ENCODE measurements at regions not wholly inside any gene's neighbourhood (a gene's known extent, or its start where the extent isn't known, plus 50 kb on each side); places are given as distances from the start of the nearest gene placed in this dataset.
"Not testable (repeated sequence)": the region's sequence is repeated elsewhere in the genome, so short reads cannot be mapped to it uniquely, and the experiment has no call there.

DNA sequence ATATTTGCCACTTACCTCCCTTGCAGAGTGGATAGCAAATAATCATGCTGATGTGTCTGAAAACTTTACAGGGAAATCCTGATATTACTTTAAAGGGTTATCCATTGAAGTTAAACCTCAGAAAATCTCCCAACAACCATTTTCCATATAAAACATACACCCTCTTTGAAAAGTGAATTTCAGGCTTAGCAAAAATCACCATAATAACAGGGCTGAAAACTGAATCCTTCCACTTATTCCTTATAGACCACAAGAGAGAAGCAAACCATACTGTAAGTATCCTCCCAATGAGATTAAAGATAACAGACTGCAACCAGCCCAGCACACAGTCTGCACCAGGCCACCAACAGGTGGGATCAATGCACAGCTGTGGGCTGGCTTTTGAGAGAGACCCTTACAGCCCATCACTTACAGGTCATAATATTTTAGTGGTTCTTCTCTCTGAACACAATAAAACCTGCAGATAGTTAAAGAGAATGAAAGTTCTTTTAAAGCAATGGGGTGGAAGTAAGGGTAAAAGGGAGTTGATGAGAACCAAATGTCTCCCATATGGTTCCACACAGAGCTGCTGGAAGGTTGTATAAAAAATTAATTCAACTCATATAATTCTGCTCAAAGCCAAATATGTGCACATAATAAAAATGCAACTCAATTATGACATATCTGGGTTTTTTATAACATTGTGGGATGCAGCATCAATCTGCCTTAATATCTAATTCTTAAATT, 376.2 kb upstream of the GRAMD2B start:
- DNase-seq = no peak

GRCh38 chr5:126052120-126052519, 371.1 kb upstream of the GRAMD2B start:
- DNase-seq = no peak

- DNase-seq = no peak
These were observed 370.4 kb upstream of the GRAMD2B start for GRCh38 chr5:126052791-126053190.

GRCh38 chr5:126053630-126054029, 369.6 kb upstream of the GRAMD2B start:
- DNase-seq = no peak

DNA sequence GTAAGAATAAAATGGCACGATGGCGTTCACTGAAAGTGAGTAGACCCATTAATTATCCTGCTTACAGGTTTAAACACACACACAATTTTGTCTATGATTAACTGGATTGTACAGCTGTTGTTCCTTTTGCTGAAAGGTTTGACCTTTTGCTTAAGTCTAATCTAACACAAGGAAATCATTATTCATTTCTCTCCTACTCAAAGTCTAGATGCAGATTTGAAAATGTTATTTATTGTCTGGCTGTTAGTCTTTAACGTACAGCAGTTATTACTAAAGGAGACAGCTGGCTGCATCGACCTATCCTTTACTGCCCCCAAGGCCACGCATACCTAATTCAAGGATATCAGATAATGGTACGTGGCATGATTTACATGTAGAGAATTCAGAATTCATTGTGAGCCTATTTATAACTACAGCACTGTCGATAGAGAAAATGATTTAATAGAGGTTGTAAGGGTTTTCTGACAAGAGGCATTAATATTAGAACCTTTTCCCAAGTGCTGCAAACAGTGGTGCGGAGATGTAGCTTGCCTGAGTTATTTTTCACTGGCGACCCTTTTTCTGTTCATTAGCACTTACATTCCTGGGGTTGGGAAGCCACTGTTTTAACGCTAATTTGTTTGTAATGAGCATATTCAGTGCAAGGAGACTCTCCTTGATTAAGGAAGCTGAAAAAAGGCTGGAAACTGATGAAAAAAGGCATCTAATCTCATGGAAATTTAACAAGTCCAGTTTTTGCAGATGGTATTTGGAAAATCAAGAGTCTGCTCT, 368.4 kb upstream of the GRAMD2B start:
- DNase-seq = no peak

GRCh38 chr5:126055348-126055729, 367.9 kb upstream of the GRAMD2B start:
- DNase-seq = no peak

GRCh38 chr5:126056352-126056751, 366.9 kb upstream of the GRAMD2B start:
- no peak for DNase-seq

GRCh38 chr5:126056851-126057622, 366.2 kb upstream of the GRAMD2B start:
- no peak for DNase-seq

DNA sequence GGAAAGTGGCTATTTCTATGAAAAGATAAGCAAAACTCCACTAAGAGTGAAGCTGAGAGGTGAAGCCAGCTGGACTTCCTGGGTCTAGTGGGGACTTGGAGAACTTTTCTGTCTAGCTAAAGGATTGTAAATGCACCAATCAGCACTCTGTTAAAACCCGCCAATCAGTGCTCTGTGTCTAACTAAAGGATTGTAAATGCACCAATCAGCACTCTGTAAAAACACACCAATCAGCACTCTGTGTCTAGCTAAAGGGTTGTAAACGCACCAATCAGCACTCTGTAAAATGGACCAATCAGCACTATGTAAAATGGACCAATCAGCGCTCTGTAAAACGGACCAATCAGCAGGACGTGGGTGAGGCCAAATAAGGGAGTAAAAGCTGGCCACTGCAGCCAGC, 364.8 kb upstream of the GRAMD2B start:
- not testable (repeated sequence) for DNase-seq

GRCh38 chr5:126062398-126063221, 360.6 kb upstream of the GRAMD2B start:
- DNase-seq = no peak

DNA sequence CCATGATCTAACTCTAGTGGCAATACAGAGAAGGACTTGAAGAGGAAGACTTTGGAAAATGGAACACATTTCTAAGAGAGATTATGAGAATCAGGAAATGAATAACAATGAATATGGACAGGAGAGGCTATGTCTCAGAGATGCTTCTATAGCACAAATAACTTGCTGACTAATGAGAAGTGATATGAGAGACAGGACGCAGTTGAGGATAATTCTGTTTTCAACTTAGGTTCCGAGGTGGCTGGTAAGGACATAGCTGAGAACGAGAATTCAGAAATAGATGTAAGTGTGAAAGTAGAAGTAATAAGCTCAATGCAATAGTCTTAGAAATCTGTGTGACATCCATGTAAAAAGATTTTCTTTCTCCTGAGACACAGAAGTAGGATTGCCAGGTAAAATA, 358.1 kb upstream of the GRAMD2B start:
- no peak for DNase-seq

DNA sequence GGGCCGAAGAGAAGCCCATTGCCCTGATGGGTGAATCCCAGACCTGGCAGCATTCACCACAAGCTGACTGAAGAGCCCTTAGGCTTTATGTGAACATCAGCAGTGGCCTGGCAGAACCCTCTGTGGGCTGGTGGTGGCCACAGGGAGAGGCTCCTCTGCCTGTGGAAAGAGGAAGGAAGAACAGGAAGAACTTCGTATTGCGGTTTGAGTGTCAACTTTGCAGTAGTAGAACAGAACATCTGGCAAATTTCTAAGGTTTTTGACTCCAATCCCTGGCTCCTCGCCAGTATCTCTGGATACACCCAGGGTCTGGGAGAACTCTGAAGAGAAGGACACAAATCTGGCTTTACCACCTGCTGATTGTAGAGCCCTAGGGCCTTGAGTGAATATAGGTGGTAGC, 356.4 kb upstream of the GRAMD2B start:
- DNase-seq = no peak

DNA sequence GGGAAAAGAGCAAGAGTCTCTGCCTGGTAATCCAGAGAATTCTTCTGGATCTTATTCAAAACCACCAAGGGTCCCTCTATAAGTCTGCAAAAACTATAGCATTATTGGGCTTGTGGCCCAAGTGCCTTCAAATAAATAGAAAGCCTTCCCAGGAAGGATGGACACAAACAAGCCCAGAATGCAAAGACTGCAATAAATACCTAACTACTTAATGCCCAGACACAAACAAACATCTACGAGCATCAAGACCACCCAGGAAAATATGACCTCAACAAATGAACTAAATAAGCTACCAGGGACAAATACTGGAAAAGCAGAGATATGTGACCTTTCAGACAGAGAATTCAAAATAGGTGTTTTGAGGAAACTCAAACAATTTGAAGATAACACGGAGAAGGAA, 355.8 kb upstream of the GRAMD2B start:
- no peak for DNase-seq

- no peak for DNase-seq
These were observed 353.9 kb upstream of the GRAMD2B start for GRCh38 chr5:126069329-126069728.

DNA sequence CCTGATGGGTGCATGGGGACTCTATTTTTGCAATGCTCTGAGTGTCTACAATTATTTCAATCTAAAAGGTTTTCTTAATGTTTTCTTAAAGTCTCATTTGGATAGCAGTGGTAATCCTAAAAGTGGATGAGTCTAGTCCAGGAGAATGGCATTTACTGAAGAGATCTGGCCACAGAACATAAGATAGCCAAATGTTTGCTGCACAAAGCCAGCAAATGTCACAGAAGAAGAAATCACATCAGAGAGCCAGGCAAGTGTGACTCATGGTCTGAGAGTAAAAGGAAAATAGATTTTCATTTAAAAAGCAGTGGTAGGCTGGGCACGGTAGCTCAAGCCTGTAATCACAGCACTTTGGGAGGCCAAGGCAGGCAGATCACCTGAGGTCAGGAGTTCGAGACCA, 352.7 kb upstream of the GRAMD2B start:
- DNase-seq = no peak

DNA sequence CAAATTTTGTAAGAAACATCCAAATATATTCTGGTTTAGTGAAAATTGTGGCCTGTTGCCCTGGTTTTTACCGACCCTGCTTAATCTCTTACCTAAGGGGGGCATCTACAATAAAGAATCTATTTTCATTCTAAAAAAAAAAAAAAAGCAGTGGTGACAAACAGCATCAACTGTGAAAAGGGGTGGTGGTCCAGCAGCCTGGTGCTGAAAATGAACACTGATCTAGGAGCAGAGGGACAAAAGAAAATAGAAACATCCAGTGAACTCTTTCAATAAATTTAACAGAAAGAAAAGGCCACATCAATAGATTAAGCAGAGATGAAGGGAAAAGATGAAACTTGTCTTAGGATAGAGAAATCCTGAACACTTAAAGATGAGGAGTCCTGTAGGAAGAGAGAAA, 348.7 kb upstream of the GRAMD2B start:
- no peak for DNase-seq

GRCh38 chr5:126079266-126079665, 343.9 kb upstream of the GRAMD2B start:
- no peak for DNase-seq

DNA sequence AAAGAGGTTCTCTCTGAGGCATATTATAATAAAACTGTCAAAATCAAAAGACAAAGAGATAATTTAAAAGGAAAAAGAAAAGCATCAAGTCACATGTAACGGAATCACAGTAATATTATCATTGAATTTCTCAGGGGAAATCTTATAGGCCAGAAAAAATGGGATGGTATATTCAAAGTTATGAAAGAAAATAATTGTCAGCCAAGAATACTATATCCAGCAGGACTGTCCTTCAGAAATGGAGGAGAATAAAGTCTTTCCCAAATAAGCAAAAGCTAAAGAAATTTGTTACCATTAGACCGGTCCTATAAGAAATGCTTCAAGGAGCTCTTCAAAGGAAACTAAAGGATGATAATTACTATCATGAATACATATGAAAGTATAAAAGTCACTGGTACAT, 342.0 kb upstream of the GRAMD2B start:
- DNase-seq = no peak

- DNase-seq = no peak
These were observed 330.2 kb upstream of the GRAMD2B start for GRCh38 chr5:126093041-126093440.

DNA sequence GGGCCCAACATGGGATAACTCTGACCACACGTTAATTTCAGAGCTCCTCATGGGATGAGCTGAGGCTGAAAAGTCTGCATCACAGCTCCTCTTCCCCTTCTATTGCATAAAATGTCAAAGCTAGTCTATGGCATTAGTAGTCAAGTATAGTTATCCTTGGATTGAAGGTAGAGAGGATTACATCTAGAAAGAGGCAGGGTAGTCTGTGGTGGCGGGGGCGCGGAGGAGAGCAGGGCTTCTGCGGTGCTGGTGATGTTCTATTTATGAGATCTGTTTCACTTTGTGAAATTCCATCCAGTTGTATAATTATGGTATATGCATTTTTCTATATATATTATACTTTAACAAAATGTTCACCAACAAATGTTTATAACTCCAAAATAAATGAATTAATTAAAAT, 329.5 kb upstream of the GRAMD2B start:
- no peak for DNase-seq

DNA sequence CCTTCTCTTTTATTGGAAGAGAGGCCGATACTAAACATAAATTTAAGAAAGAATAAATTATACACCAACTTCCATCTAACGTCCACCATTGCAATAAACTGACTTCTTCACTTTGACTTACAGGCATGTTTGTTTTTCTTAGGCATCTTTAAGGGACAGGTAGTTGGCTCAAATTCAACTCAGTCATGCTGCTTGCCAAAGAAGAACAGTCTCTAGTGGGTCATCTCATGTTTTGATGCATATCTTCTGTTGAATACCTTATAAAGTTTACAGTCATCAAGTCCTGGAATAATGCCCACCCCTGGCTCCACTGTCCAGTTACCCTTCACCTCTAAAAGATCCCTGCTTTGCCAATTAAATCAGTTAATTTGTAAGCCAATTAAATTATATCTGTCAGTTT, 328.2 kb upstream of the GRAMD2B start:
- no peak for DNase-seq

GRCh38 chr5:126096442-126097006, 326.7 kb upstream of the GRAMD2B start:
- DNase-seq = no peak

GRCh38 chr5:126097876-126098275, 325.3 kb upstream of the GRAMD2B start:
- DNase-seq = no peak

Measured in stimulated activated CD8-positive, alpha-beta memory T cell treated with anti-CD3 and anti-CD28 coated beads, Interleukin-4, amount 100 ng/mL, for 48 hours (primary cell).